ENCODE measurements at regions not wholly inside any gene's neighbourhood (a gene's known extent, or its start where the extent isn't known, plus 50 kb on each side); places are given as distances from the start of the nearest gene placed in this dataset.
A peak's percentile ranks its signal among the peaks of the same experiment; 100 is the strongest.

- Mint-ChIP-seq H3K4me1 (peaks cover 4 to 10% of the 10 kb centered on the region in 2 donors), H3K4me3 (no peak overlapping the region), H3K36me3 (no peaks in the 10 kb centered on the region), H3K9me3 (peaks cover 0 to 3% of the 10 kb centered on the region in 2 donors), H3K27me3 (peaks cover 0 to 6% of the 10 kb centered on the region in 2 donors), H3K27ac (no peak overlapping the region)
- DNase-seq (no peak), ATAC-seq (replicated peaks) (no peak)
These were observed 163.9 kb upstream of the ARID2 start for GRCh38 chr12:45565590-45565989.

DNA sequence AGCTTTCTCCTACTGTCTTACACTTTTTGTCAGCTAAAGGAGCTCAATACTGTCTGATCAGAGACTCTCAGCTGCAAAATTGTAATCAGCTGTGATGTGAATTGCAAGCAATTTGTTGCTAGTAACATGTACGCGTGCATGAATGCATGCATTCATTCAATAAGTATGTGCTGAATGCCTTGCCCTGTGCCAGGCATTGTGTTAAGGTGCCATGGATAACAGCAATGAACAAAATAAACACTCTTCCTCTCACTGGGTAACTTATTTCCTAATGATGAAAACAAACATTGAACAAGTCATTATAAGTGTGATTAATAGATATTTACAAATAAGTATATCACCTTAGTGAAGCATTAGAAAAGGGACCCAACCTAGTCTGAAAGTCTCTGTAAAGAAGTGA lies 163.2 kb upstream of the ARID2 start:
- no peaks in the 10 kb centered on the region for H3K36me3 Mint-ChIP-seq
- no peak overlapping the region for H3K27ac Mint-ChIP-seq
- peaks cover 0 to 3% of the 10 kb centered on the region in 2 donors for H3K9me3 Mint-ChIP-seq
- DNase-seq = no peak
- no peak overlapping the region for H3K4me3 Mint-ChIP-seq
- peaks cover 0 to 6% of the 10 kb centered on the region in 2 donors for H3K27me3 Mint-ChIP-seq
- peaks cover 4 to 10% of the 10 kb centered on the region in 2 donors for H3K4me1 Mint-ChIP-seq
- ATAC-seq (replicated peaks) = no peak

- no peak overlapping the region for H3K4me3 Mint-ChIP-seq
These were observed 160.7 kb upstream of the ARID2 start for GRCh38 chr12:45568808-45569207.

GRCh38 chr12:45570501-45570900 lies 159.0 kb upstream of the ARID2 start:
- no peaks in the 10 kb centered on the region for H3K36me3 Mint-ChIP-seq

More at GRCh38 chr12:45568808-45569207, 160.7 kb upstream of the ARID2 start:
- no peak overlapping the region for H3K27ac Mint-ChIP-seq
- H3K4me1 Mint-ChIP-seq = peaks cover 4 to 5% of the 10 kb centered on the region in 2 donors
- H3K36me3 Mint-ChIP-seq = no peaks in the 10 kb centered on the region
- H3K9me3 Mint-ChIP-seq = no peaks in the 10 kb centered on the region
- peaks cover 0 to 6% of the 10 kb centered on the region in 2 donors for H3K27me3 Mint-ChIP-seq
- ATAC-seq (replicated peaks) (peak; percentile 21 to 43), DNase-seq (no peak)

DNA sequence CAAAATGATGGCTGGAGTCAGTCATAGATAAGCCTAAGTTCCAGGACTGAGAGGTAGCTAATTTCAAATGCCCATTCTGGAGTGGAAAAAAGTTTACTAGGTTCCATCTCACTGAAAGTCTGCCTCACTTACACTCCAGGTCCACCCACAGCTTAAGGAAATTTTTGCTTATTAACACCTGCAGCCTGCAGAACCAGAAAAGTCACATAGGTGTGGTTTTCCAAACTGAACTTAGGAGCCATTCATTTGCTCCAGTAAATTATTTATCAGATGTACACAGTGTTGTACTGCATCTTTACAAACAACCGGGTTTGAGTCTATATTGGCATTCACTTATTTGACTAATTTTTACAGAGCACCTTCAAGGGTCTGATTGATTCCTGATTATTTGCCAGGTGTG lies 157.4 kb upstream of the ARID2 start:
- no peaks in the 10 kb centered on the region for H3K36me3 Mint-ChIP-seq
- H3K9me3 Mint-ChIP-seq = no peaks in the 10 kb centered on the region
- no peak overlapping the region for H3K27ac Mint-ChIP-seq
- H3K4me3 Mint-ChIP-seq = no peak overlapping the region
- DNase-seq (no peak), ATAC-seq (replicated peaks) (no peak)
- peaks cover 21 to 32% of the 10 kb centered on the region in 2 donors for H3K4me1 Mint-ChIP-seq
- no peaks in the 10 kb centered on the region for H3K27me3 Mint-ChIP-seq

More at GRCh38 chr12:45570501-45570900, 159.0 kb upstream of the ARID2 start:
- Mint-ChIP-seq H3K27ac (no peak overlapping the region), H3K4me1 (peaks cover 8 to 16% of the 10 kb centered on the region in 2 donors), H3K4me3 (no peak overlapping the region), H3K9me3 (no peaks in the 10 kb centered on the region), H3K27me3 (peaks cover 0 to 6% of the 10 kb centered on the region in 2 donors)
- DNase-seq (no peak), ATAC-seq (replicated peaks) (no peak)

GRCh38 chr12:45575417-45575816 lies 154.1 kb upstream of the ARID2 start:
- peaks cover 23 to 42% of the 10 kb centered on the region in 2 donors for H3K4me1 Mint-ChIP-seq
- DNase-seq (no peak), ATAC-seq (replicated peaks) (peak; percentile 50 to 59)
- H3K4me3 Mint-ChIP-seq = no peak overlapping the region
- H3K36me3 Mint-ChIP-seq = no peaks in the 10 kb centered on the region
- no peak overlapping the region for H3K27ac Mint-ChIP-seq
- no peaks in the 10 kb centered on the region for H3K9me3 Mint-ChIP-seq
- H3K27me3 Mint-ChIP-seq = no peaks in the 10 kb centered on the region

GRCh38 chr12:45575823-45576475 lies 153.6 kb upstream of the ARID2 start:
- peaks cover under 1% of the 10 kb centered on the region in 2 donors for H3K27me3 Mint-ChIP-seq
- DNase-seq (peak; percentile 23), ATAC-seq (replicated peaks) (peak; percentile 88 to 90)
- peaks cover 23 to 42% of the 10 kb centered on the region in 2 donors for H3K4me1 Mint-ChIP-seq
- no peaks in the 10 kb centered on the region for H3K36me3 Mint-ChIP-seq
- H3K9me3 Mint-ChIP-seq = peaks cover 1 to 3% of the 10 kb centered on the region in 2 donors
- peak overlapping the region; percentile 43 to 57 for H3K4me3 Mint-ChIP-seq
- H3K27ac Mint-ChIP-seq = peak overlapping the region; percentile 86

GRCh38 chr12:45577844-45578399 lies 151.6 kb upstream of the ARID2 start:
- no peak for DNase-seq
- Mint-ChIP-seq H3K4me1 (peaks cover 23 to 42% of the 10 kb centered on the region in 2 donors), H3K27me3 (peaks cover 12 to 13% of the 10 kb centered on the region in 2 donors), H3K4me3 (no peak overlapping the region), H3K9me3 (peaks cover 6% of the 10 kb centered on the region in 2 donors), H3K36me3 (peaks cover 0 to 4% of the 10 kb centered on the region in 2 donors), H3K27ac (no peak overlapping the region)
- ATAC-seq (replicated peaks) = peak in 1 of 2 donors; percentile 21

- no peak overlapping the region for H3K27ac Mint-ChIP-seq
- ATAC-seq (replicated peaks) = no peak
- peaks cover 23 to 31% of the 10 kb centered on the region in 2 donors for H3K4me1 Mint-ChIP-seq
- DNase-seq = no peak
- peaks cover 12 to 13% of the 10 kb centered on the region in 2 donors for H3K27me3 Mint-ChIP-seq
- peaks cover 0 to 4% of the 10 kb centered on the region in 2 donors for H3K36me3 Mint-ChIP-seq
- H3K9me3 Mint-ChIP-seq = peaks cover 6% of the 10 kb centered on the region in 2 donors
- no peak overlapping the region for H3K4me3 Mint-ChIP-seq
These were observed 149.0 kb upstream of the ARID2 start for GRCh38 chr12:45580356-45580969.

- Mint-ChIP-seq H3K27ac (no peak overlapping the region), H3K36me3 (peaks cover 0 to 4% of the 10 kb centered on the region in 2 donors), H3K9me3 (peaks cover 6% of the 10 kb centered on the region in 2 donors), H3K4me3 (no peak overlapping the region), H3K4me1 (peaks cover 18 to 24% of the 10 kb centered on the region in 2 donors), H3K27me3 (peaks cover 12 to 13% of the 10 kb centered on the region in 2 donors)
- ATAC-seq (replicated peaks) (no peak), DNase-seq (no peak)
These were observed 148.4 kb upstream of the ARID2 start for GRCh38 chr12:45581112-45581511.

GRCh38 chr12:45582536-45582935 lies 147.0 kb upstream of the ARID2 start:
- Mint-ChIP-seq H3K27ac (no peak overlapping the region), H3K27me3 (peaks cover 12 to 13% of the 10 kb centered on the region in 2 donors), H3K9me3 (peaks cover 6% of the 10 kb centered on the region in 2 donors), H3K4me1 (peaks cover 6 to 10% of the 10 kb centered on the region in 2 donors), H3K36me3 (peaks cover 0 to 4% of the 10 kb centered on the region in 2 donors), H3K4me3 (no peak overlapping the region)
- ATAC-seq (replicated peaks) = no peak
- DNase-seq = no peak

- ATAC-seq (replicated peaks) (peak in 1 of 2 donors; percentile 18), DNase-seq (no peak)
- Mint-ChIP-seq H3K9me3 (peaks cover 6% of the 10 kb centered on the region in 2 donors), H3K27ac (no peak overlapping the region), H3K4me1 (peaks cover 3 to 4% of the 10 kb centered on the region in 2 donors), H3K36me3 (peaks cover 0 to 4% of the 10 kb centered on the region in 2 donors), H3K27me3 (peaks cover 12 to 13% of the 10 kb centered on the region in 2 donors), H3K4me3 (no peak overlapping the region)
These were observed 146.4 kb upstream of the ARID2 start for GRCh38 chr12:45582986-45583659.

DNA sequence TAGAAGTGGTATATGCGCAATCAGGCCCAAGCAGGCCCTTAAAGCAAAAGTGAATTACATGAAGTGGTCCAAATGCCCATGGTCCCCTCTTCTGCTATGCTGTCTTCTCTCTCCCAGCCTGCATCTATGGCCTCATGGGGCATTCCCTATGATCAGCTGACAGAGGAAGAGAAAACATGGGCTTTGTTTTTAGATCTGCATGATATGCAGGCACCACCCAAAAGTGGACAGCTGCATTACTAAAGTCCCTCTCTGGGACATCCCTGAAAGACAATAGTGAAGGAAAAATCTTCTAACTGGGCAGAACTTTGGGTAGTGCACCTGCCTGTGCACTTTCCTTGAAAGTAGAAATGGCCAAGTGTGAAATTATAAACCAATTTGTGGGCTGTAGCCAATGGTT lies 145.2 kb upstream of the ARID2 start:
- peaks cover 0 to 4% of the 10 kb centered on the region in 2 donors for H3K36me3 Mint-ChIP-seq
- no peak for ATAC-seq (replicated peaks)

More for the DNA sequence above, 145.2 kb upstream of the ARID2 start:
- DNase-seq = no peak
- no peak overlapping the region for H3K27ac Mint-ChIP-seq
- peaks cover 0 to 3% of the 10 kb centered on the region in 2 donors for H3K4me1 Mint-ChIP-seq
- H3K9me3 Mint-ChIP-seq = peaks cover 6% of the 10 kb centered on the region in 2 donors
- peaks cover 12 to 13% of the 10 kb centered on the region in 2 donors for H3K27me3 Mint-ChIP-seq
- H3K4me3 Mint-ChIP-seq = no peak overlapping the region
